Lung (tissue), 11 donors: ENCODE measurements at regions not wholly inside any gene's neighbourhood (a gene's known extent, or its start where the extent isn't known, plus 50 kb on each side); places are given as distances from the start of the nearest gene placed in this dataset.

ENCODE experiments used
- ATAC-seq: fragments of 200-7000 bp; cut with Tn5 transposase; one replicate; pipeline ENCODE4 v1.9.1; 2020; ENCODE audit warnings: moderate number of reproducible peaks; ENCODE audit not compliant: insufficient read depth, low FRiP score
- DNase-seq, 3 donors: peaks; one replicate each; pipeline ENCODE4 v3.0.0-alpha.2; 2013 to 2017
- H3K27ac ChIP-seq, 2 donors: one replicate each; pipeline ENCODE4 v1.5.1; 2013; ENCODE audit warnings: mild to moderate bottlenecking in 2 of 2, moderate library complexity in 2 of 2, control low read depth in 1 of 2, inconsistent platforms in 1 of 2, low read depth in 1 of 2, low read length in 1 of 2
- H3K27me3 ChIP-seq, 3 donors: one replicate each; pipeline ENCODE4 v1.5.1; 2013; ENCODE audit warnings: low read length in 2 of 3; ENCODE audit not compliant: control insufficient read depth in 3 of 3, insufficient read depth in 3 of 3
- H3K36me3 ChIP-seq, 4 donors: one replicate each; pipeline ENCODE4 v1.5.1; 2013; ENCODE audit warnings: low read length in 4 of 4, mild to moderate bottlenecking in 1 of 4, moderate library complexity in 1 of 4; ENCODE audit not compliant: control insufficient read depth in 4 of 4, insufficient read depth in 4 of 4
- H3K4me1 ChIP-seq, 5 donors: one replicate each; pipeline ENCODE4 v1.5.1; 2013; ENCODE audit warnings: low read length in 5 of 5, mild to moderate bottlenecking in 2 of 5, moderate library complexity in 1 of 5; ENCODE audit not compliant: control insufficient read depth in 5 of 5, insufficient read depth in 5 of 5
- H3K4me3 ChIP-seq: one replicate; pipeline ENCODE4 v1.5.1; 2013; ENCODE audit warnings: mild to moderate bottlenecking, control low read depth, moderate library complexity
- H3K9ac ChIP-seq, 2 donors: one replicate each; pipeline ENCODE4 v1.5.1; 2013; ENCODE audit warnings: low read length in 2 of 2, control low read depth in 1 of 2; ENCODE audit not compliant: insufficient read depth in 1 of 2
- H3K9me3 ChIP-seq, 4 donors: one replicate each; pipeline ENCODE4 v1.5.1; 2013; ENCODE audit warnings: low read length in 3 of 4, mild to moderate bottlenecking in 1 of 4, moderate library complexity in 1 of 4; ENCODE audit not compliant: control insufficient read depth in 4 of 4, insufficient read depth in 3 of 4
- WGBS, 2 donors: extraction: QIAGEN DNeasy Blood & Tissue Kit; methylation state at CpG; one replicate each; pipeline ENCODE4 v1.1.7; 2013; 5-methylcytosine and 5-hydroxymethylcytosine counted together
- TF ChIP-seq, protein P1 (sequence below): IDR thresholded peaks from 2 replicates; pipeline ENCODE4 v1.5.1; 2012; ENCODE audit warnings: mild to moderate bottlenecking; ENCODE audit errors: control extremely low read depth, extremely low read depth
- donor health status: control.
- donor health status: control.
- donor health status: Bipolar disorder and iron deficiency.
- donor health status: healthy.
- donor health status: DM: yes; HTN: yes; CAD: no.

DNA sequence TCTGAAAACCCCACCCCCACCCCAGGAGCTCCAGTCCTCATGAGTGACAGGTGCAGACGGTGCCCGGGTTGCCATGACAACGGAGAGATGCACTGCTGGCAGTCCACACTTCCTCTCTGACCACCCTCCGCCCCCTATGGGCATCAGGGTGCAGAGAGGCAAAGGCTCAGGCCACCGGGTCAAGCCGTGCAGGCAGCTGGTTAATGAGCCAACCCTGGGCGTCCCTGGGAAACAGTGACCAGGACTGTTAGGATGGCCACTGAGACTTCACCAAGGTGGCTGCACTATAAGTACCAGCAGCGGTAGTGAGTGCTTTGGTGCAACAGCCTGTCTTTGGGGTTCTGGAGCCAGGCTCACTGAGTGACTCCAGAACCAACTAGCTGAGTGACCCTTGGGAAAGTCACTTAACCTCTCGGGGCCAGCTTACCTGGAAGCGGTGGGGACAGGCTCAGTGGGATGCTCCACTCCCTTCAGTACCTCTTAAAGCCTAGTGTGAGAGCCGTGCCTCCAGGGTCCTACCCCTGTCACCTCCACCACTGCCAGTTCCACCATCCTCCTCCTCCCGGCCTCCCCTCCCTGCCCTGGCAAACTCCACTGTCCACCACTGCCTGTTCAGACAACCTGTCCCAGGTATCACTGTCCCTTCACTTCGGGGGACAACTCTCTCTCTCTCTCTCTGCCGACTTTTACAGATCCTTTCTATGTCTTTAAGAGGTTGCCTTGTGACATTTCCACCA lies 121.0 kb upstream of the PRR20G start:
- Histone ChIP-seq H3K4me3 (no peak overlapping the region), H3K27ac (no peak overlapping the region), H3K36me3 (no peaks in the 10 kb centered on the region), H3K9me3 (no peaks in the 10 kb centered on the region), H3K4me1 (peaks cover 0 to 17% (median 0%) of the 10 kb centered on the region in 5 donors), H3K9ac (no peak overlapping the region), H3K27me3 (no peaks in the 10 kb centered on the region)
- TF ChIP-seq, protein P1, sequence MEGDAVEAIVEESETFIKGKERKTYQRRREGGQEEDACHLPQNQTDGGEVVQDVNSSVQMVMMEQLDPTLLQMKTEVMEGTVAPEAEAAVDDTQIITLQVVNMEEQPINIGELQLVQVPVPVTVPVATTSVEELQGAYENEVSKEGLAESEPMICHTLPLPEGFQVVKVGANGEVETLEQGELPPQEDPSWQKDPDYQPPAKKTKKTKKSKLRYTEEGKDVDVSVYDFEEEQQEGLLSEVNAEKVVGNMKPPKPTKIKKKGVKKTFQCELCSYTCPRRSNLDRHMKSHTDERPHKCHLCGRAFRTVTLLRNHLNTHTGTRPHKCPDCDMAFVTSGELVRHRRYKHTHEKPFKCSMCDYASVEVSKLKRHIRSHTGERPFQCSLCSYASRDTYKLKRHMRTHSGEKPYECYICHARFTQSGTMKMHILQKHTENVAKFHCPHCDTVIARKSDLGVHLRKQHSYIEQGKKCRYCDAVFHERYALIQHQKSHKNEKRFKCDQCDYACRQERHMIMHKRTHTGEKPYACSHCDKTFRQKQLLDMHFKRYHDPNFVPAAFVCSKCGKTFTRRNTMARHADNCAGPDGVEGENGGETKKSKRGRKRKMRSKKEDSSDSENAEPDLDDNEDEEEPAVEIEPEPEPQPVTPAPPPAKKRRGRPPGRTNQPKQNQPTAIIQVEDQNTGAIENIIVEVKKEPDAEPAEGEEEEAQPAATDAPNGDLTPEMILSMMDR = no peak
- WGBS, 2 donors = 68 to 71% methylated on average over 14 of the region's 14 CpGs
- ATAC-seq (no peak), DNase-seq (no peak)

DNA sequence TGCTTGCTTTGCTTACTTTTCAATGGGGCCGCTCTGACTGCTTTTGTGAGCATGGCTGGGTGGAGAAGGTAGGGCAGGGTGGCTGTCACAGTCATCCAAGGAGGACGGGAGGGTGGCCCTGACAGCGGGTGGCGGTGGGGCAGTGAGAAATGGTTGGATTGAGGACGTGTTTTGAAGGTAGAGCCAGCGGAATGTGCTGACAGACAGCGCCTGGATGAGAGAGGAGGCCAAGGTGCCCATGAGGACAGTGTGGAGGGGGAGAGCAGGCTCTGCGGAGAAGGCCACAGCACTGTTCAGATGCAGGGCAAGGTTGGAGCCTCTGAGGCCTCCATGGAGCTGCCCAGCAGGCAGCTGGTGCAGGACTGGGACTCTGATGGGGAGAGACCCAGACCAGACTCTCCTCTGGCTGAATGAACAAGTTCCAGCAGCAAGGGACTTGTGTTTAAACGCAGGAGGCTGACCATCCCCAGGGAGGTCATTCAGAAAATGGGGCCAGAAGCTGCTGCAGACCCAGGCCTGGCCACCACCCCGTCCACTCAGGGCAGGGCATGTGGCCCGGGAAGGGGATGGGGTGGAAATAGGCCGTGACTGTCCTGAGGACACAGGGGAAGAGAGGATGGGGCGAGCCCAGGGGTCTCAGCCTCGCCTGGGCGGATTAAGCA lies 120.3 kb upstream of the PRR20G start:
- TF ChIP-seq, protein P1 = no peak
- ATAC-seq = no peak
- no peaks in the 10 kb centered on the region for H3K36me3 ChIP-seq
- H3K27me3 ChIP-seq = no peaks in the 10 kb centered on the region
- H3K9ac ChIP-seq = no peak overlapping the region
- H3K4me3 ChIP-seq = no peak overlapping the region
- WGBS, 2 donors = 90% methylated on average over 14 to 15 of the region's 15 CpGs
- H3K4me1 ChIP-seq = peaks cover 0 to 17% (median 0%) of the 10 kb centered on the region in 5 donors
- no peak overlapping the region for H3K27ac ChIP-seq
- DNase-seq = no peak
- no peaks in the 10 kb centered on the region for H3K9me3 ChIP-seq

DNA sequence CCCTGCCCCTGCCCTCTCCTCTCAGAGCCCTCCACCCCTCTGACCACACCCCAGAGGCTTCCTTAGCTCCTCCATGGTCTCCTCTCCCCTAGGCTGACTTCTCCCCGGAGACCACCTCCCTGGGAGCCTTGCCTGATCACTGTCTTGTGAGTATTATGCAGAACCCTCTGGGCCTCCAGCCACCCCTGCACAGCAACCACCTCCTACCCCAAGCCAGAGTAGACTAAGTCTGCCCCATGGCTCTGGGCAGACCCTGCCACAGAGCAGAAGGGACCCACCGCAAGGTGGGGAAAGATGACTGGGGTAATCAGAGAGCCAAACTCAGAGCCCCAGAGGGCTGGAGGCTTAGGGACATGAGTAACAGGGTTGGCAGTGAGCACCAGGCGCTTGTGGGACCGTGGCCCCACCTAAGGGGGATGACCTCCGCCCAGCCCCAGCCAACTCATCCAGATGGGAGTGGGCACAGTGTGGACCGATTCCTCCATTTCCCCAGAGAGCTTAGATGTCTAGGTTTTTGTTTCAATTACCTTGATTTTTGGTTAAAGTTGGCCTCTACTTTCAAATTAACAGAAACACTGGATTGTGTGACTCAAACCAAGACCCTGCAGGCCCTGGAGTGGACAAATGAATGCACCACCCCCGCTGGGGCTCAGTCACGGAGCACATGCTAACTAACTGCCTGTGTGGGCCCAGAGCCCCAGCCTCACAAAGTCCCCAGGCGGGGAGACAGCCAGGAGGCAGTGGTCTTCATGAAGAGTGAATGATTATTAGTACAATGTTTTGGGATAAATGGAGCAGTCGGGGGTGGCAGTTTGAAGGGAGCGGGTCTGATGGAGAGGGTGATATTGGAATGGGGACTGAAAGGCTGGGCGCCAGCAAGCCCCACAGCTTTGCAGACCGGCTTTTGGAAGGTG lies 119.4 kb upstream of the PRR20G start:
- no peak for ATAC-seq

More for the DNA sequence above, 119.4 kb upstream of the PRR20G start:
- Histone ChIP-seq H3K27me3 (no peaks in the 10 kb centered on the region), H3K4me1 (peaks cover 0 to 12% (median 0%) of the 10 kb centered on the region in 5 donors), H3K9ac (no peak overlapping the region), H3K4me3 (no peak overlapping the region), H3K27ac (no peak overlapping the region), H3K36me3 (no peaks in the 10 kb centered on the region), H3K9me3 (no peaks in the 10 kb centered on the region)
- 94 to 95% methylated on average over 13 of the region's 13 CpGs for WGBS, 2 donors
- TF ChIP-seq, protein P1 = no peak
- no peak for DNase-seq
